Stimulated activated CD8-positive, alpha-beta memory T cell treated with anti-CD3 and anti-CD28 coated beads, Interleukin-4, amount 100 ng/mL, for 1 hour (primary cell): ENCODE measurements at regions not wholly inside any gene's neighbourhood (a gene's known extent, or its start where the extent isn't known, plus 50 kb on each side); places are given as distances from the start of the nearest gene placed in this dataset.

Experiments
- DNase-seq, 2 donors: peaks; one replicate each; pipeline ENCODE4 v3.0.0-alpha.2; 2020; ENCODE audit warnings: low read depth in 2 of 2, low spot score in 1 of 2

DNA sequence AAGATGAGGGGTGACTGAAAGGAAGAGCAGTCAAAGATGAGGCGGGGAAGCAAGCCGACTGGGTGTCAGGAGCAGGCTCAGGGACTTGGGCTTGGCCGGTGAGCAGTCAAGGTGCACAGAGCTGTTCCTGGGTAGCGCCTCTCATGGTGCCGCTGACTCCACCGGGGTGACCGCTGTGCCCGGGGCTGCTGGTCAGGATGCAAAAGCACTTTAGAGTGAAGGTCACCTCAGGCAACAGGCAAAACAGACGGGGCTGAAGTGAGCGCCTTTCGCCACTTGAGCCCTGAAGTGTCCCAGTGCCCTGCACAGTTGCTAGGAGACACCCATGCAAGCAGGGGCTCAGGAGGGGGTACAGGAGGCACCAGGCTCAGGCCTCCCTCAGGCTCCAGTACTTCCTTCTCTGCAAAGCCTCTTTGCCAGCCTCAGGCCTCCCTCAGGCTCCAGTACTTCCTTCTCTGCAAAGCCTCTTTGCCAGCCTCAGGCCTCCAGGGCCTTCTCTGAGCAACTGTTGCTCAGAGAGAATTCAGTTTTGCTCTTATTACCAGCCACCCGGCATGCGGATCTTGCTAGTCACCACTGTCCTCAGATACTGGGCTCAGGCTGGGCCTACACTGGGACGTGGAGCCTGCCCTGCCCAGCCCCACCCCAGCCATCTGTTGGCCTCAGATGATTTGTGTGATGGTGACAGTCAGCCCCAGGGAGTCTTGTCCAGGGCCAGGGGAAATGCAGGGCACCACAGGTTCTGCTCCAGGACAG lies 99.7 kb upstream of the IRF2BP2 start:
- DNase-seq, result no peak

DNA sequence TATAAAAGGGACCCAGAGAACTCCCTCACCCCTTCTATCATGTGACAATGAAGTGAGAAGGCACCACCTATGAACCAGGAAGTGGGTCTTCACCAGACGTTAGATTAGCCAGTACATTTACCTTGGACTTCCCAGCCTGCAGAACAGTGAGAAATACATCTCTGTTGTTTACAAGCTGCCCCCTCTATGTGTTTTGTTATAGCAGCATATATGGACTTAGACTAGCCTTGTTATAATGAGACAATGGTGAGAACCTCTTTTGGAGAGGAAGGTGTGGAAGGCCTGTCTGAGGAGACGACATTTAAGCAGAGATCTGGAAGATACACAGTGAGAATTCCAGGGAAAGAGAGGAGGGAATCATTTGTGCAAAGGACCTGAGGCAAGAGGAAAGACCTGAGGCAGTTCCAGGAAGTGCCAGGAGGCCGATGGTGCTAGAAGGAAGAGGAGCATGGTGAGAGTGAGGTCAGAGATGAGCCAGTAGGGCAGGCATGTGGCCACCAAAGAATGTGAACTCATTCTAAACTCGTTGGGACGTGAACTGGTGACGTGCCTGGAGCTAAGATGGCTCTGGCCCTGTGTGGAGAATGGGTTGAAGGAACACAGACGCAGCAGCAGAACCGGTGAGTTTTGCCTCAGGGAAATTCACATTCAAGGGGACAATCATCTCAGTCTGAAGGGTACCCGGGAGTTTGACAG lies 98.9 kb upstream of the IRF2BP2 start:
- no peak for DNase-seq

DNA sequence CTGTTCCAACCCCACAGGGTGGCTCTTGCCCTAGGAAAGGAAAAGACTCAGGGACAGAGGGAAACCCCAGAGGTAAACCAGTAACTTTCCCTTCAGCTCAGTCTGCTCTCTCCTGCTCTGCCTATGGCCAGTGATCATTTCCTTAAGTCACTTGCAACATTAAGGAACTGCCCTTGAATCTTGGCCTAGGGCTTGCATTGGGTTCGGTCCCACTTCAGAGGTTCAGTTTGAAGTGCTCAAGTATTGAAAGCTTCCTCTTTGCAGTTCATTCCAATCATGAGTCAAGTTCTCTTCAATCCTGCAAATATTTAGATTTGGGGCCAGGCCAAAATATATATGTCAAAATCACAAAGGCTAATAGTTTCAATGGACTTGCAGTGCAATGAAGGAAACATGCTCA lies 97.7 kb upstream of the IRF2BP2 start:
- DNase-seq, result no peak

DNA sequence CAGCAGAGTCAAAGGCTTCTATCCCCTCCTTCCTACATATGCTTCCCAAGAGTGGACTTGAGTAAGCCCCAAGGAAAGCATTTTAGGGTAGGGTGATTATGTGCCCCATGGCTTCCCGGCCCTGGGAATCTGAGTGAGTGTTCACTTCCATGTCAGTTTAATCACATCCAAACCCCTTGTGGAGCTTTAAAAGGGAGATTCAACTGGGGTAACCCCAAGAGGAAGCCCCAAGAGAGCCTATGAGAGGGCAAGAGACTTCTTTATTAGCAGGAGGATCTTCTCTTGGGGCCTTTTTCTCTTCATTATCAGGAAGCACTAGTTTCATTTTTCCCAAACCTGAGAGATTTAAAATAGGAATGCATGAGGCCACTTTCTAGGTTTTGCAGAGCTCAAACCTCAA lies 97.0 kb upstream of the IRF2BP2 start:
- DNase-seq, result no peak

DNA sequence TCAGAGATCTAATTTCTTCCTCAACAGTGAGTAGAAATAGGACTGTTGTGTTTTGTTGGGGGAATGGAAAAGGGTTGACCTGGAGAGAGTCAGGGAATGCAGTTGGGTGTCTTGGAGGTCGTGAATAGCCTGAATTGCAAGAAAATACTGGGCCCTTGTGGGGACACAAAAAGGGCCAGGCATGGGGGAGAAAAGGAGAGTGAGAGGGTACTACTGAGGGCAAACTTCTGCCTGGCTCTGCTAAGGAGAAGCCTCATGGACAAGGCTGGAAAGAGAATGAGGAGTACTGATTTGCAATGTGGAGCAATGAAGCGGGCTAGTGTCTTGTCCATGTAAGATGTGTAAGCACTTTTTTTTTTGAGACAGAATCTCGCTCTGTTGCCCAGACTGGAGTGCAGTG lies 96.2 kb upstream of the IRF2BP2 start:
- DNase-seq, result no peak

DNA sequence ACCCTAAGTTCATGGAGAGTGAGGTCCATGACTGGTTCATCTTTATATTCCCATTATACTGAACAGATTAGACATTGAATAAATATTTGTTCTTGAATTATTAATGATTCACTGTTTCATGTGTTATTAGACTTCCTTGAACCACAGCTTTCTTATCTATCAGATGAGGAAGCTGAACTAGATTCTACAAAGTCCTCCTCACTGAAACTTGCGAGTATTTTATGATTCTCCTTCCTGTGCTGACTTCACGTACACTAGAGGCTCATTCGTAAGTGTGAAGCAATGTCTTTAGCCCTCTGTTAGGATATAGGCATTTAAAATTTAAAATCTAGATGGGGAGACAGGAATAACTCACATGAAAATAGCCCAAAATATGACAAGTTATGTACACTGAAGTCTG lies 95.6 kb upstream of the IRF2BP2 start:
- no peak for DNase-seq

DNA sequence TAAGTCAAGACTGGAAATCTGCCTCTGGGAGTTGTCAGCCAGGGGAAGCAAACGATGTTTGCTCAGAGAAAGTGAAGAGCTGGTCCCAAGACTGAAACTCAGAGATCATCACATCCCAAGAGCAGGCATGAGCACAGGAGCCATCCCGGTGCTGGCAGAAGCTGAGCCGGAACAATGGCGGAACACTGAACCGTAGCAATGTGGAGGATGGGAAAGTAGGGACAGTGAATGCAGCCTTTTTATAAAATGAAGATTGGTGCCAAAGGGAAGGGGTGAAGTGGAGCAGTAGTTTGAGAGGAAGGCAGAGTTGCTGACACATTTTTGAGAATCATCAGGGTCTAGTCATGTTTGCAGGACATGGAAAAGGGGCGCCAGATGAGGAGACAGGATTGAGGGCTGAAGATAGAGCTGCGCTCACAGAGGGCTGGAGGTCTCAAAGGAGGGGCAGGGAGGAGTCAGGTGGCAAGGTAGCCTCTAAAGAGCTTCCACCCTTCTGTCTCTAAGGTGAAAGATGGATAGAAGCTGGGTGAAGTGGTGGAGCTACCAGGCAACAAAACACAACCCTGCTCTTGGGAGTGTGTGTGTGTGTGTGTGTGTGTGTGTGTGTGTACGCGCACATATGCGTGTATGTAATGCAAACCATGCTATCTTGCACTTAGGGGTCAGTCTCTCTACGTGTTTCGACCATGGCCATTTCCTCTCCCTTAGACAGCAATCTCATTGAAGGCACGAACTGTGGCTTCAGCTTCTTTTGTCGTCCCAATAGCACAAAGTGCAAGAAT lies 94.3 kb upstream of the IRF2BP2 start:
- no peak for DNase-seq

DNA sequence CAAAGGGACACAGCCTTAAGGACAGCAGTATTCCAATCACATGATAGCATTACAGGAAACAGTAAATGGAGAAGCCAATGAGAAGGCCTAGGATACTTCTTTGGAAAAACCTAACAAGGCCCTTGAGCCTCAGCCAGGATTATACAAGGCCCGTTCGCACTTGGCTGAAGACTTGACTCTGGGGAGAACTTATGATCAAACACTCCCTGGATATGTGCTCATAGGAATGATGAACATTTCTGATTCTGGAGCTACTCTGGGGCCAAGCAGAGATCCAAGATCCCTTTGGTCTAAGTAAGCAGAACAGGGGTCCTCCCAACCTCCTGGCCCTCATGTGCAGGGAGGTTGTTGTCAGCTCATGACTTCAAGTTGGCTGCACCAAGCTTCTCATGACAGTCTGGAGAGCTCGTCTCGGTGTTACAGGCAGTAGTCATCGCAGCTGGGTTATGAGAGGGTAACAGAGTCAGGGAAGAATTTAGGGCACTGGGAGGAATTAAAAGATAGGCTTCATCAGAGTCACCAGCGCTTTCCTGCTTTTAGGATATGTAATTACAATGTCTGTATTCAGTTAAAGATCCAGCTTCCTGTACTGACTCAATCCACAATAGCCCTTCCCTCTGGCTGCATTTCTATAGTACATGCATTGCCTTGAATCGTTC lies 92.5 kb upstream of the IRF2BP2 start:
- no peak for DNase-seq

DNA sequence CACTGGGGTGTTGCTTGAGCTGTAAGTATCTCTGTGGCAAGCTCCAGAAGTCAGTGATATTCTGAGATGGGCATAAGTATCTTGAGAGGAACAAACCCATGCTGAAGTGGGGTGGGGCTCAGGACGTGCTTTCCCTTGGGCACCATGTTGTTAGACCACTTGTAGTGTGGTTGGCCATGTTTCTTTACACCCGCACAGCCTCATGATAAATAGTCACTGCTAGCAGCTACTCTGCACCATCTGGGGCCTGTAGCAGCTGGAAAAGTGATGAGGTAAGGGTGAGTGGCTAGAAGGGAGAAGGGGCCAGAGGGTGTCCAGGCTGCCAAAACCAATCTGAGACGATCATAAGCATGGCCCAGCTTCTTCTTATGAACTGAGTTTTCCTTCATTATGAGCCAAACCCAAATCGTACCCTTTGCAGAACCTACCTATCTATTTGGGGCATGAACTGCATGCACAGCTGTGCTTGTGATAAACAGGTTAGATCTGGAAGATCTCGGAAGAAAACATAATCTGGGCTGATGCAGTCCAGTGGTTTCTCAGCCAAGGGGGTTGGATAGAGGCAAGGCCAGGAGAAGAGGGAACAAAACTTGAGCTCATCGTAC lies 91.9 kb upstream of the IRF2BP2 start:
- no peak for DNase-seq

DNA sequence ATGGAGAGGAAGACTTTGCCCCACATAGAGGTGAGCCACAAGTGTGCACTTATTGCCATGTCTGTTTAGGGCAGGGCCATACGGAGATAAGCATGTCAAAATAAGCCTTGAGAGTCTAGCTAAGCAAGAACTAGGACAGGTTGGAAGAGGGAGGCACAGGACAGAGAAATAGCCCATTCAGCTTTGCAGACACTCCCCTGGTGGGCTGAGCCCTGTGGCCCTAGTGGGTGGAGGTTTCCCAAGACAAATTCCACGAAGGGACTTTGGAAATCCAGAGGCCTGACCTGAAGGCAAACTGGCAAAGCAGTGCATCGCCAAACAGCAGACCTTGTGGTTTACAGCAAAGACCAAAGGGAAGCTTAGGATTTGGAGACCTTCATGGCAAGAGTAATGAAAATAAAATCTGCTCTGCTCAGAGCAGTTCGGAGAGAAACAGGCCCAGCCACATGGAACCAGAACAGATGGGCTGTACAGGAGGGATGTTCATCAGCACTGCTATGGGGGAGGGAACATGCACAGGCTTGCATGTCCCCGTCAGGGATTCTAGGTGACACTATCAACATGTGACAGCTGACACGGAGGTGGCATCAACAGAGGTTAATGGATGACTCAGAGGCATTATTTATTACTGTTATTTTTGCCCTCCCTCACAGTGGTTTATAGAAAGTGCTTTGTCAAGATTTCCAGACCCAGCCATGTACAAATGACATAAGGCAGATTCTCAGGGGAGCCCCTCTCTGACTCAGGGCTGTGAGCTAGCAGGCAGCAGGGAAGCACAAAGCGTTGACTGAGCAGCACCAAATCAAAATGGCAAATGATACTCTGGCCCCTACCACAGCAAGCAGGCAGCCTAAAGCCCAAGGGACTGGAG lies 90.1 kb upstream of the IRF2BP2 start:
- no peak for DNase-seq

DNA sequence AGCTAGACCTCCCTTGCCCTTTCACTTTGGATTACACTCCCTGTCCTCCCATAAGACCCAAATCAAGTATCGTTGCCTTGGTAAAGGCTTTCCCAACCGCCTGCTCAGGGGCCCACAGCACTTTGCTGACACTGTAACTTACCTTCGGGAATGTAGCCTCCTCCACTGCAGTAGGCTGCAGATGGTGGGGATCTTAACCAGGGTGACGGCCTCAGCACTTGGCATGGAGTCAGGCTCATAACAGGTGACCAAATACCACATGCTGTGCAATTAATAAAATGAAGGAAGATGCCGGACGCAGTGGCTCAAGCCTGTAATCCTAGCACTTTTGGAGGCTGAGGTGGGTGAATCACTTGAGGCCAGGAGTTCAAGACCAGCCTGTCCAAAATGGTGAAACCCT lies 88.7 kb upstream of the IRF2BP2 start:
- no peak for DNase-seq

DNA sequence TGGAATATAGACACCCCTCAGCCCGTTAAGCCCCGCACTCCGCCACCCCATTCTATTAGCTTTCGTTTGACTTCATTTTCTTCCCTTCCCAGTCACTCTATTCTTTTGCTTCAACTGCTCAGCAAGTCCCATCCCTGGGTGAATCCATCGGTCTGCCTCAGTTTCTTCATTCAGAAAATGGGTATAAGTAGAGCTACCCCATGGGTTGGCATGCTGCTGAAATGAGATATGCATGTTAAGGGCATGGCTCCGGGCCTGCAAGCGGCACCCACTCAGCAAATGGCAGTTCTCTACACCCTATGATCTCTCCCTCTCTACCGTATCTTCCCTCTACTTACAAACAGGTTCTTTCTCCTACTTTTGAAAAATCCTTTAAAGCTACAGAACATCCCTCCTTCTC lies 87.8 kb upstream of the IRF2BP2 start:
- DNase-seq, result no peak

DNA sequence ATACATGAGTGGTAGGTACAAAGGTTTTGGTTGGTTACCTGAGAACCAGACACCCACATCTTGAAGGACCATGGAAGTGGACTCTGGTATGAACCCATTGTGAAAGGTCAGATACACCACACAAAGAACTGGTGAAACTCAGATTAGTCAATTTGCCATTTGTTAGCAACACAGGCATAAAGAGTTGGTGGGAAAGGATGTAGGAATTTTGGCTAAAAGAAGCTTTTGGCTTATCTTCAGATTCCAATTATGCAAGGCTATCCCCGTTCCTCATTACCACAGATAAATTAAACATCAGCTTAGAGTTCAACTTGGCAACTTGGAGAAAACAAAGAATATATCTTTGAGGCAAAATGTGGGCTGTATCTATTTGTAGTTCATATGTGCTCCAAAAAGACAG lies 87.0 kb upstream of the IRF2BP2 start:
- no peak for DNase-seq

DNA sequence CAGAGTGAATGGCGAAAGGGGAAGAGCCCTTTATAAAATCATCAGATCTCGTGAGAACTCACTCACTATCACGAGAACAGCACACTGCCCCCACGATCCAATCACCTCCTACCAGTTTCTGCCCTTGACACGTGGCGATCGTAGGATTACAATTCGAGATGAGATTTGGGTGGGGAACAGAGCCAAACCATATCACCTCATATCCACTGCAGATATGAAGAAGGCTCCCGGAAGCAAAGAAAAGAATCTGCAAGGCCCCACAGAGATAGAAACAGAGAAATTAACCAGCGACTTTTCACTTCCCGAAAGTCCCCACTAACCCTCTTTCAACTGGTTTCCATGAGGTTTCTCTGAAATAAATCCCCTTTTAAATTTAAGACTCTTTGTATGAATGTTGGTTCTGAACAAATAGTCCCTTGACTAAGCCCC lies 86.2 kb upstream of the IRF2BP2 start:
- no peak for DNase-seq

DNA sequence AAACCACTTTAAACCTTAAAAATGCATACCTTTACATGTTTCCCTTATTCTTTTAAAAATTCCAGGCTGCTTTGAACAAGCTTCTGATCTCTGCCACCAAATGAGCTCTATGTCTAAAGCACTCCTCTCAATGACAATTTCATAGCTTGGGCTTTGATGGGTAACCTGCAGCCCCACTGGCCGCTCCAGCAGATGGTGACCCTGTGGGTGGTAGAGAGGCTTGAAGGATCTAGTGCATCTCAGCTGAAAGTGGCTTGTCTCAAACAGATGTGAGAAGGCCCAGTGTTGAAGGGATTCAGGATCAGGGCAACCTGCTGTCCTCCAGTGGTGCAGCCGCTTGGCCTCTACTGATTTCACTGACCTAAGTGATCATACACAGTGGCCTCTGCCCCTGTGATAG lies 84.7 kb upstream of the IRF2BP2 start:
- DNase-seq, result no peak

DNA sequence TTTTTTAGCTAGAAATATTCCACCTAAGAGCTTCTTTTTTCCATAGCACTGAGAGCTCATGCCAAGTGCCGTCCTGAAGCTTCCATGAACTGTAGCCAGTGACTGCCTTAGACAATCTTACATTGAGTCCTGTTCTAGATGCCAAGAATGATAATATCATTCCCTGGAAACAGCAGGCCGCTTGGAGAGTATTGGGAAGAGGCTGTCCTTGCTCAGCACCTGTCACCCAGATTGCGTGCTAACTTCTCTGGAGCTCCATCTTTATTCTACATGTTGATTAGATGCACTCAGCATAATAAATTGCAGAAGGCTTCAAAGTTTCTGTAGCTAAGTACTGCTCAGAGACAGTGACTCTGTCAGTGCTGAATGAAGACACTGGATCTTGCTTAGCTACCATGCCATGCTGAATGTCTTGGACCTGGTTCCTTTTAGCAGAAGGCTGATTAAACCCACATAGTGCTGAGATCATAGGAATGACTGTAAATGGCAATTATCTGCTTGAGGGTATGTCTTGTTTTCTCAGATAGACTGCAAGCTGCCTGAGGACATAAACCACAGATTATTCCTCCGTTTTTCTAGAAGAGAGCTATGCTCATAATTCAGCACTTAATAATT lies 83.1 kb upstream of the IRF2BP2 start:
- no peak for DNase-seq

DNA sequence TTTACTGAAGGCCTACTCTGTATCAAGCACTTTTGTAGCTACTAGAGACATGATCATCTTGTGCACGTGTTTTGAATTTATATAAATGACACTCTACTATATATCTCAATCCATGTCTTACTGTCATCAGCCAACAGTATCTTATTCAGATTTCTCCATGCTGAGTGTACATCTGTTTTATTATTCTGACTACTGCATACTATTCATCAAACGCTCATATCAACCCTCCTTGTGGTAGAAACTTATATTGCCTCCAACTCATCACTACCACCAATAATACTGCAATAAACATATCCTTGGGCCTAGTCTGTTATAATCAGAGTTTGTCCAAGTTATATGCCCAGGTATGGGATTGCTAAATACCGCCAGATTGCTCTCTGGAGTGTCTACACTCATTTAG lies 81.6 kb upstream of the IRF2BP2 start:
- no peak for DNase-seq

DNA sequence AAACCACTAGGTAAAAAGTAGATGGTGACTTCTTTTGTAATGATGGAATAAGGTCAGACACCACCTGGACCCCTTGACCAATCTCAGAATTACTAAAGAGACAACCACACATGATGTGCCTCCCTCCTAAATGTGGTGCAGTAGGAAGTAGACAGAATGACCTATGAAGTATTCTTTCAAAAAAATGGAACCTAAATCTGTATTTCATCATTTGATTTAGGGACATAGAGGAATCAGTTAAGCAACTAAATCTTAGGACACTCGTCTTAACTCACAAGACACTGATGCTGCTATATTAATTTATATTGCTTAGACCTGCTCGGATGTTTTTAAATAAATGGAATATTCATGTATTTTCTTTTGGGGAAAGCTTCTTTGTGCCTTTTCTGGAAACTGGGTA lies 80.9 kb upstream of the IRF2BP2 start:
- no peak for DNase-seq

DNA sequence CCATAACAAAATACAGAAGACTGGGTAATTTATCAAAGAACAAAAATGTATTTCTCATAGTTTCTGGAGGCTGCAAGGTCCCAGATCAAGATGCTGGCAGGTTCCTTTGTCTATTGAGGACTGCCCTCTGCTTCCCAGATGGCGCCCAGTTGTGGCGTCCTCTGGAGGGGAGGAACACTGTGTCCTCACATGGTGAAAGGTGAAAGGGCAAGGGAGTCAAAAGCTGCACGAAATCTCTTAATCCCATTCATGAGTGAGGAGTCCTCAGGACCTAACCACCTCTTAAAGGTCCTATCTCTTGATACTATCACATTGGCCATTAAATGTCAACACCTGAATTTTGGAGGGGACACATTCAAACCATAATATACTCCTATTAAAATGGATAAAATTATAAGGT lies 79.3 kb upstream of the IRF2BP2 start:
- no peak for DNase-seq

DNA sequence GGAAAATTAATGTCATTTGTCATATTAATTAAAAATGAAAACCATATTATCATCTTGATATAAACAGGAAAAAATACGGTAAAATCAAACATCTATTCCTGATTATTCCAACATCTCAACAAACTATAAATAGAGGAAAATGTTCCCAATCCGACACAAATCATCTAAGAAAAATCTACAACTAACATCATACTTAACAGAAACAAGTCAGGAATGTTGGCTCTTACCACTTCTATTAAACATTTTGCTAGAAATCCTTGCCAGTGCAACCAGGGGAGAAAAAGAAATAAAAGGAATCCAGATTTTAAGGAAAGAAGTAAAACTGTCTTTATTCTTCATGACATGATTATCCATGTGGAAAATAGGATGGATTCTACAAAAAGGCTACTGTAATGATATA lies 77.0 kb upstream of the IRF2BP2 start:
- DNase-seq, result no peak
